ENCODE measurements at regions not wholly inside any gene's neighbourhood (a gene's known extent, or its start where the extent isn't known, plus 50 kb on each side); places are given as distances from the start of the nearest gene placed in this dataset.

GRCh38 chr12:17695495-17695894, 394.5 kb downstream of the RERGL start:
- no peak for DNase-seq (ENCODE audit: low read depth, low spot score)
- no peak overlapping the region for H3K4me3 Mint-ChIP-seq
- H3K27ac Mint-ChIP-seq (ENCODE audit: unreplicated experiment), result no peak overlapping the region
- no peak for TF ChIP-seq CTCF (conservative IDR thresholded peaks at IDR 0.05)
- no peaks in the 10 kb centered on the region for H3K27me3 Mint-ChIP-seq (ENCODE audit: low read depth)
- no peaks in the 10 kb centered on the region for H3K9me3 Mint-ChIP-seq
- H3K4me1 Mint-ChIP-seq, result no peaks in the 10 kb centered on the region
- H3K36me3 Mint-ChIP-seq (ENCODE audit: low read depth), result no peaks in the 10 kb centered on the region

GRCh38 chr12:17691369-17691768, 398.6 kb downstream of the RERGL start:
- no peak overlapping the region for H3K27ac Mint-ChIP-seq (ENCODE audit: unreplicated experiment)
- no peaks in the 10 kb centered on the region for H3K27me3 Mint-ChIP-seq (ENCODE audit: low read depth)
- H3K36me3 Mint-ChIP-seq (ENCODE audit: low read depth), result no peaks in the 10 kb centered on the region
- no peak overlapping the region for H3K4me3 Mint-ChIP-seq
- no peaks in the 10 kb centered on the region for H3K4me1 Mint-ChIP-seq
- no peak for DNase-seq (ENCODE audit: low read depth, low spot score)
- H3K9me3 Mint-ChIP-seq, result peaks cover 6% of the 10 kb centered on the region
- TF ChIP-seq CTCF (conservative IDR thresholded peaks at IDR 0.05), result no peak

- H3K27me3 Mint-ChIP-seq (ENCODE audit: low read depth), result no peaks in the 10 kb centered on the region
- H3K36me3 Mint-ChIP-seq (ENCODE audit: low read depth), result no peaks in the 10 kb centered on the region
- no peaks in the 10 kb centered on the region for H3K4me1 Mint-ChIP-seq
- no peak for TF ChIP-seq CTCF (conservative IDR thresholded peaks at IDR 0.05)
- no peak overlapping the region for H3K27ac Mint-ChIP-seq (ENCODE audit: unreplicated experiment)
- no peak for DNase-seq (ENCODE audit: low read depth, low spot score)
- no peak overlapping the region for H3K4me3 Mint-ChIP-seq
- H3K9me3 Mint-ChIP-seq, result peaks cover 3% of the 10 kb centered on the region
Measured at GRCh38 chr12:17680220-17680619, 409.8 kb downstream of the RERGL start.

GRCh38 chr12:17666641-17667324, 423.2 kb downstream of the RERGL start:
- DNase-seq (ENCODE audit: low read depth, low spot score), result no peak
- no peaks in the 10 kb centered on the region for H3K4me1 Mint-ChIP-seq
- no peak for TF ChIP-seq CTCF (conservative IDR thresholded peaks at IDR 0.05)
- no peaks in the 10 kb centered on the region for H3K9me3 Mint-ChIP-seq
- no peaks in the 10 kb centered on the region for H3K27me3 Mint-ChIP-seq (ENCODE audit: low read depth)
- no peaks in the 10 kb centered on the region for H3K36me3 Mint-ChIP-seq (ENCODE audit: low read depth)
- H3K27ac Mint-ChIP-seq (ENCODE audit: unreplicated experiment), result no peak overlapping the region
- no peak overlapping the region for H3K4me3 Mint-ChIP-seq

GRCh38 chr12:17665839-17666238, 424.2 kb downstream of the RERGL start:
- Mint-ChIP-seq H3K27me3 (ENCODE audit: low read depth) (no peaks in the 10 kb centered on the region), H3K36me3 (ENCODE audit: low read depth) (no peaks in the 10 kb centered on the region), H3K9me3 (no peaks in the 10 kb centered on the region), H3K27ac (ENCODE audit: unreplicated experiment) (no peak overlapping the region), H3K4me1 (no peaks in the 10 kb centered on the region), H3K4me3 (no peak overlapping the region)
- no peak for DNase-seq (ENCODE audit: low read depth, low spot score)
- TF ChIP-seq CTCF (conservative IDR thresholded peaks at IDR 0.05), result no peak
